ENCODE measurements at regions not wholly inside any gene's neighbourhood (a gene's known extent, or its start where the extent isn't known, plus 50 kb on each side); places are given as distances from the start of the nearest gene placed in this dataset.
A peak's percentile ranks its signal among the peaks of the same experiment; 100 is the strongest.

DNA sequence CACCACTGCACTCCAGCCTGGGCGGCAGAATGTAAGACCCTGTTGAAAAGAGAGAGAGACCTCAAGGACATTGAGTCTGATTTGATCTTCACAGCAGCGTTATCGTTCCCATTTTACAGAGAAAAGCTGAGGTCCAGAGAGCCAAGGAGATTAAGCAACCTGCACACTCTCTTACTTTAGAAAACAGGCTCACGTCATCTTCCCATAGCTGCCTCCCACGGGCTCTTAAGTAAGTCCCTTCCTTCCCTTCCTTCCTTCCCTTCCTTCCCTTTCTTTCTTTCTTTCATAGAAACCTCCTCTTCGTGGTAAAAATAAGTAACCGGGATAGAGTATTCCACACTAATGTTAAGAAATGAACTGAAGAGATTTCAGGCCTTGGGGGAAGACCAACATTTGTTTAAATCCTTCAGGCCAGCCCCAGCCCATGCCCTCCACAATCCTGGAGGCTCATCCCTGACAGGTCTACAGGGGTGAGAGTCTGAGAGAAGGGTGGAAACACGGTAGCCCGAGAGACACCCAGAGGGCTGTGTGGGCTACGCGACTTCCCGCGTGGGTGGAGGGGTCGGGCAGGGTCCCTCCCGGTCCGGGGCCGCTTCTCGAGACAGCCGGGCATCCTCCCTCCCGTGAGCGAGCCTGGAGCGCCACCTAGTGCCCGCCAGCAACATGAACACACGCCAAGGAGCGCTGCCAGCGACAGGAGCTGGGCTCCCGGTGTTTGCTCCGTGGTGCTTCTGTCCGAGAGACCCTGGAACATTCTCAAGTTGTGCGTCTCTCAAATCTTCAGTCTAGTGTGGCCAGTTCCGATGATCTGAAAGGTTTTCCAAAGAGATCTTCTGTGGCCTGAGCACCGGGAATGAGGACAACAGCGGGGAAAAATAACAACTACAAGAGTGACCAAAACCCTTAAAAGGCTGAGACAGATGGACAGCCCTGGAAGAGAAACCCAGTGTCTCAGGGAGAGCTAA, 160.3 kb downstream of the INO80D start:
- TF ChIP-seq, protein P1, sequence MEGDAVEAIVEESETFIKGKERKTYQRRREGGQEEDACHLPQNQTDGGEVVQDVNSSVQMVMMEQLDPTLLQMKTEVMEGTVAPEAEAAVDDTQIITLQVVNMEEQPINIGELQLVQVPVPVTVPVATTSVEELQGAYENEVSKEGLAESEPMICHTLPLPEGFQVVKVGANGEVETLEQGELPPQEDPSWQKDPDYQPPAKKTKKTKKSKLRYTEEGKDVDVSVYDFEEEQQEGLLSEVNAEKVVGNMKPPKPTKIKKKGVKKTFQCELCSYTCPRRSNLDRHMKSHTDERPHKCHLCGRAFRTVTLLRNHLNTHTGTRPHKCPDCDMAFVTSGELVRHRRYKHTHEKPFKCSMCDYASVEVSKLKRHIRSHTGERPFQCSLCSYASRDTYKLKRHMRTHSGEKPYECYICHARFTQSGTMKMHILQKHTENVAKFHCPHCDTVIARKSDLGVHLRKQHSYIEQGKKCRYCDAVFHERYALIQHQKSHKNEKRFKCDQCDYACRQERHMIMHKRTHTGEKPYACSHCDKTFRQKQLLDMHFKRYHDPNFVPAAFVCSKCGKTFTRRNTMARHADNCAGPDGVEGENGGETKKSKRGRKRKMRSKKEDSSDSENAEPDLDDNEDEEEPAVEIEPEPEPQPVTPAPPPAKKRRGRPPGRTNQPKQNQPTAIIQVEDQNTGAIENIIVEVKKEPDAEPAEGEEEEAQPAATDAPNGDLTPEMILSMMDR (conservative IDR thresholded peaks at IDR 0.05; ENCODE audit: low read depth in 2 of 2): peak; percentile 84 to 98
- TF ChIP-seq POLR2AphosphoS5 (IDR thresholded peaks at IDR 0.05; ENCODE audit: low read depth): no peak
- no peak for TF ChIP-seq EZH2 (IDR thresholded peaks at IDR 0.05; ENCODE audit: low read depth, unreplicated experiment)
- no peak for TF ChIP-seq ZNF331 (CRISPR knock-in tag; IDR thresholded peaks at IDR 0.05; ENCODE audit: low read depth)
- TF ChIP-seq EZH2phosphoT487 (IDR thresholded peaks at IDR 0.05; ENCODE audit: unreplicated experiment): no peak
- TF ChIP-seq STAT1 (IDR thresholded peaks at IDR 0.05; ENCODE audit: unreplicated experiment): no peak
- no peak for TF ChIP-seq CREB1 (CRISPR knock-in tag; IDR thresholded peaks at IDR 0.05; ENCODE audit: low read depth)
- no peak for TF ChIP-seq JUNB (IDR thresholded peaks at IDR 0.05; ENCODE audit: unreplicated experiment)

Measured in GM23338 (cell line).